Neural cell (in vitro differentiated cells): ENCODE measurements at regions not wholly inside any gene's neighbourhood (a gene's known extent, or its start where the extent isn't known, plus 50 kb on each side); places are given as distances from the start of the nearest gene placed in this dataset.

Experiments used
- H2AFZ ChIP-seq: fragments of 200-600, 300-800 bp; sonication (generic), shearing (Covaris generic); 2 replicates; pipeline ENCODE4 v1.6.0; 2014; ENCODE audit warnings: low read depth, mild to moderate bottlenecking, antibody characterized with exemption, low read length, moderate library complexity
- H3F3A ChIP-seq: fragments of 200-600 bp; shearing (Covaris generic); 2 replicates; pipeline ENCODE4 v1.6.1; 2016; ENCODE audit warnings: mild to moderate bottlenecking, moderate library complexity, mixed read lengths, antibody characterized with exemption, low read length; ENCODE audit not compliant: insufficient read depth, poor library complexity, severe bottlenecking
- H3K27ac ChIP-seq: fragments of 200-600, 300-800 bp; sonication (generic), shearing (Covaris generic); 2 replicates; pipeline ENCODE4 v1.5.1; 2014; ENCODE audit warnings: mild to moderate bottlenecking, low read length, moderate library complexity
- H3K27me3 ChIP-seq: fragments of 300-800, 200-600 bp; sonication (generic), shearing (Covaris generic); 2 replicates; pipeline ENCODE4 v1.6.0; 2014; ENCODE audit warnings: mild to moderate bottlenecking, low read depth, low read length, moderate library complexity; ENCODE audit not compliant: insufficient read depth
- H3K36me3 ChIP-seq: fragments of 300-800, 200-600 bp; sonication (generic), shearing (Covaris generic); 2 replicates; pipeline ENCODE4 v1.5.1; 2014; ENCODE audit warnings: mild to moderate bottlenecking, antibody characterized with exemption, low read length, moderate library complexity; ENCODE audit not compliant: insufficient read depth
- H3K4me2 ChIP-seq: fragments of 300-800, 200-600 bp; sonication (generic), shearing (Covaris generic); 2 replicates; pipeline ENCODE4 v1.6.0; 2014; ENCODE audit warnings: mild to moderate bottlenecking, low read length
- H3K4me3 ChIP-seq: fragments of 300-800, 200-600 bp; sonication (generic), shearing (Covaris generic); 2 replicates; pipeline ENCODE4 v1.5.1; 2014; ENCODE audit warnings: mild to moderate bottlenecking, low read length, moderate library complexity
- H3K79me2 ChIP-seq: fragments of 200-600 bp; shearing (Covaris generic); replicated peaks from 2 replicates; pipeline ENCODE4 v1.6.0; 2014; ENCODE audit warnings: mild to moderate bottlenecking, low read length, moderate library complexity; ENCODE audit not compliant: insufficient read depth
- H3K9ac ChIP-seq: fragments of 300-800, 200-600 bp; sonication (generic), shearing (Covaris generic); 2 replicates; pipeline ENCODE4 v1.6.1; 2016; ENCODE audit warnings: mild to moderate bottlenecking, low read length, mixed read lengths
- H3K9me2 ChIP-seq: fragments of 200-600 bp; shearing (Covaris generic); 2 replicates; pipeline ENCODE4 v1.6.1; 2016; ENCODE audit warnings: mild to moderate bottlenecking, low read length, mixed read lengths; ENCODE audit not compliant: insufficient read depth
- H3K9me3 ChIP-seq: fragments of 200-600, 300-800 bp; sonication (generic), shearing (Covaris generic); 2 replicates; pipeline ENCODE4 v1.6.1; 2016; ENCODE audit warnings: mild to moderate bottlenecking, mixed run types, low read length, moderate library complexity, mixed read lengths
- H4K20me1 ChIP-seq: fragments of 200-600 bp; shearing (Covaris generic); 2 replicates; pipeline ENCODE4 v1.6.1; 2016; ENCODE audit warnings: mild to moderate bottlenecking, mixed run types; ENCODE audit not compliant: insufficient read depth
- CTCF ChIP-seq: fragments of 450-650 bp; IDR thresholded peaks from 2 replicates; pipeline ENCODE4 v1.5.1; 2014; ENCODE audit warnings: antibody characterized with exemption, mild to moderate bottlenecking, moderate library complexity; ENCODE audit not compliant: poor library complexity, severe bottlenecking
- EP300 ChIP-seq: fragments of 450-650 bp; conservative IDR thresholded peaks from 2 replicates; pipeline ENCODE4 v1.6.1; 2014; ENCODE audit warnings: antibody characterized with exemption, mild to moderate bottlenecking, moderate library complexity; ENCODE audit not compliant: poor library complexity, severe bottlenecking
- EZH2 ChIP-seq: fragments of 200-600, 300-800 bp; shearing (Covaris generic), sonication (generic); IDR thresholded peaks from 2 replicates; pipeline ENCODE4 v1.6.1; 2014; ENCODE audit warnings: antibody characterized with exemption, low read length, borderline replicate concordance, mild to moderate bottlenecking; ENCODE audit not compliant: insufficient read depth, poor library complexity, severe bottlenecking
- MXI1 ChIP-seq: fragments of 450-650 bp; conservative IDR thresholded peaks from 2 replicates; pipeline ENCODE4 v1.6.1; 2014; ENCODE audit warnings: antibody characterized with exemption, mild to moderate bottlenecking; ENCODE audit not compliant: poor library complexity, severe bottlenecking
- POLR2AphosphoS5 ChIP-seq: IDR thresholded peaks from 2 replicates; pipeline ENCODE4 v1.6.1; 2012
- RAD21 ChIP-seq: fragments of 450-650 bp; conservative IDR thresholded peaks from 2 replicates; pipeline ENCODE4 v1.6.1; 2014; ENCODE audit warnings: antibody characterized with exemption, mild to moderate bottlenecking, moderate library complexity
- REST ChIP-seq: IDR thresholded peaks from 2 replicates; pipeline ENCODE4 v1.6.1; 2012; ENCODE audit warnings: borderline replicate concordance
- SMC3 ChIP-seq: fragments of 450-650 bp; conservative IDR thresholded peaks from 2 replicates; pipeline ENCODE4 v1.6.1; 2014; ENCODE audit warnings: antibody characterized with exemption, mild to moderate bottlenecking, moderate library complexity; ENCODE audit not compliant: poor library complexity
- TAF1 ChIP-seq: IDR thresholded peaks from 2 replicates; pipeline ENCODE4 v1.6.1; 2012; ENCODE audit warnings: low read depth

- H4K20me1 ChIP-seq, result no peaks in the 10 kb centered on the region
- H3K36me3 ChIP-seq, result no peaks in the 10 kb centered on the region
- no peaks in the 10 kb centered on the region for H3K9me2 ChIP-seq
- H3K9ac ChIP-seq, result no peak overlapping the region
- H3K9me3 ChIP-seq, result no peaks in the 10 kb centered on the region
- H3K27me3 ChIP-seq, result no peaks in the 10 kb centered on the region
- no peak overlapping the region for H3K27ac ChIP-seq
- H2AFZ ChIP-seq, result no peak overlapping the region
- no peak overlapping the region for H3K4me2 ChIP-seq
- TF ChIP-seq SMC3 (no peak), EP300 (no peak), RAD21 (no peak), EZH2 (no peak), MXI1 (no peak), CTCF (no peak), REST (no peak), TAF1 (no peak), POLR2AphosphoS5 (no peak)
- H3K4me3 ChIP-seq, result no peak overlapping the region
- H3K79me2 ChIP-seq, result no peaks in the 10 kb centered on the region
- no peaks in the 10 kb centered on the region for H3F3A ChIP-seq
Observed at GRCh38 chr6:149174962-149175361, 142.6 kb upstream of the TAB2 start.

GRCh38 chr6:149176971-149177667 is 140.4 kb upstream of the TAB2 start:
- Histone ChIP-seq H3K9me2 (no peaks in the 10 kb centered on the region), H3K9me3 (no peaks in the 10 kb centered on the region), H3K79me2 (no peaks in the 10 kb centered on the region), H3K27ac (no peak overlapping the region), H3F3A (no peaks in the 10 kb centered on the region), H4K20me1 (no peaks in the 10 kb centered on the region), H3K36me3 (no peaks in the 10 kb centered on the region), H3K9ac (no peak overlapping the region), H3K4me2 (no peak overlapping the region), H2AFZ (no peak overlapping the region), H3K27me3 (no peaks in the 10 kb centered on the region), H3K4me3 (no peak overlapping the region)
- no peak for TF ChIP-seq MXI1
- no peak for TF ChIP-seq RAD21
- no peak for TF ChIP-seq REST
- TF ChIP-seq EZH2, result no peak
- TF ChIP-seq CTCF, result no peak
- no peak for TF ChIP-seq SMC3
- no peak for TF ChIP-seq POLR2AphosphoS5
- TF ChIP-seq EP300, result no peak
- no peak for TF ChIP-seq TAF1
